Kidney epithelial cell (primary cell): ENCODE measurements at regions not wholly inside any gene's neighbourhood (a gene's known extent, or its start where the extent isn't known, plus 50 kb on each side); places are given as distances from the start of the nearest gene placed in this dataset.

Source experiments
- DNase-seq: peaks from one replicate; pipeline ENCODE4 v3.0.0-alpha.2; 2010; ENCODE audit warnings: low read depth
- H3K27me3 ChIP-seq: 2 replicates; pipeline ENCODE4 v1.6.0; 2011; ENCODE audit warnings: low read length; ENCODE audit not compliant: control insufficient read depth, insufficient read depth
- H3K36me3 ChIP-seq: 2 replicates; pipeline ENCODE4 v1.5.1; 2011; ENCODE audit warnings: low read length; ENCODE audit not compliant: control insufficient read depth, insufficient read depth
- H3K4me3 ChIP-seq: 2 replicates; pipeline ENCODE4 v1.5.1; 2011; ENCODE audit warnings: low read depth, mild to moderate bottlenecking, control low read depth, low read length
- CTCF ChIP-seq: IDR thresholded peaks from 2 replicates; pipeline ENCODE4 v1.5.1; 2011; ENCODE audit warnings: mild to moderate bottlenecking, moderate library complexity, low read length, control low read depth, inconsistent platforms; ENCODE audit not compliant: insufficient read depth, poor library complexity, severe bottlenecking

GRCh38 chr21:15373941-15374340 lies 309.1 kb upstream of the NRIP1 start:
- TF ChIP-seq CTCF = no peak
- DNase-seq = no peak
- no peaks in the 10 kb centered on the region for H3K27me3 ChIP-seq

GRCh38 chr21:15379776-15380175 lies 315.0 kb upstream of the NRIP1 start:
- no peak for DNase-seq
- Histone ChIP-seq H3K36me3 (no peaks in the 10 kb centered on the region), H3K4me3 (no peak overlapping the region), H3K27me3 (no peaks in the 10 kb centered on the region)
- no peak for TF ChIP-seq CTCF

More at GRCh38 chr21:15373941-15374340, 309.1 kb upstream of the NRIP1 start:
- Histone ChIP-seq H3K4me3 (no peak overlapping the region), H3K36me3 (no peaks in the 10 kb centered on the region)

DNA sequence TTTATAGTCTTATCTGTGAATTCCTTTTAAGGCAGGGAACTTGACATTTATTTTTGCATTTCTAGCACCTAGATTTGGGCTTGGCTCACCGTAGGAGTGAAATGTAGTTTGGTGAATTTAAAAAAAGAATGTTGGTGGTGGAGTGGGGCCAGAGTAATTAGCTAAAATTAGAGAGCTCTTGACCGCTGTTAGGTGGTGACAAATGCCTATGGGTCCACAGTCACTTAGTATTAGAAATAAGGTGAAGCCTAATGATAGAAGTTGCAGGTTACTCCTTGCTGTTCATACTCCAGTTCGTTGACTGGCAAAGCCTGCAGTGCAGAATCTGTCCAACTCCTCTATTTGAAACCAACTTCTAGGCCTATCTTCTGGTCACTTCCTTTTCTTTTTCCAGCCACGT lies 318.8 kb upstream of the NRIP1 start:
- Histone ChIP-seq H3K4me3 (no peak overlapping the region), H3K36me3 (no peaks in the 10 kb centered on the region), H3K27me3 (no peaks in the 10 kb centered on the region)
- TF ChIP-seq CTCF = no peak
- DNase-seq = no peak

DNA sequence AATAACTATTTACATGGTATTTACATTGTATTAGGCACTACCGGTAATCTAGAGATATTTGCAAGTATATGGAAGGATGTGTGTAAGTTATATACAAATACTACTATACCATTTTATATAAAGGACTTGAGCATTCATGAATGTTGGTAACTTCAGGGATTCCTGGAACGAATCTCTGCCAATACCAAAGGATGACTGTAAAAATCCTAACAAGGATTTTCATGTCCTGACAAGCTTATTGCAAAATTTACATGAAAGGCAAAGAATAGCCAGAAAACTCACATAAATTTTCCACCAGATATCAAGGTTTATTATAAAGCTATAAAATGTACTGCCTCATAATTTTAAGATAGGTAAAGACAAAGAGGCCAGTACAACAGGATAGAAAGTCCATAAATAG lies 325.2 kb upstream of the NRIP1 start:
- no peak for DNase-seq
- TF ChIP-seq CTCF = no peak
- Histone ChIP-seq H3K4me3 (no peak overlapping the region), H3K36me3 (no peaks in the 10 kb centered on the region), H3K27me3 (no peaks in the 10 kb centered on the region)

GRCh38 chr21:15397258-15397657 lies 332.5 kb upstream of the NRIP1 start:
- no peaks in the 10 kb centered on the region for H3K27me3 ChIP-seq
- no peaks in the 10 kb centered on the region for H3K36me3 ChIP-seq
- H3K4me3 ChIP-seq = no peak overlapping the region
- TF ChIP-seq CTCF = no peak
- no peak for DNase-seq

- no peak for DNase-seq
- Histone ChIP-seq H3K4me3 (no peak overlapping the region), H3K36me3 (no peaks in the 10 kb centered on the region), H3K27me3 (no peaks in the 10 kb centered on the region)
- TF ChIP-seq CTCF = no peak
Observed at GRCh38 chr21:15400905-15401304, 328.9 kb upstream of the USP25 start.
